HepG2 (cell line): ENCODE measurements at regions not wholly inside any gene's neighbourhood (a gene's known extent, or its start where the extent isn't known, plus 50 kb on each side); places are given as distances from the start of the nearest gene placed in this dataset.

Source experiments
- ATAC-seq: fragments of 200-7000 bp; cut with Tn5 transposase; 3 replicates; pipeline ENCODE4 v1.9.1; 2020; ENCODE audit warnings: mild to moderate bottlenecking, moderate library complexity
- BruUV-seq: library from RNA; stranded (reverse); fragments of 400-500 nt; replicated peaks from 2 replicates; lab custom pipeline; 2021; lab: Mats Ljungman, UMichigan
- CTCF ChIA-PET: fragments of 300-600 bp; formaldehyde crosslinking; extraction: SDS; loops from one replicate; lab custom pipeline; 2021; ENCODE audit warnings: low total read pairs, inconsistent platforms, low intra/inter-chr PET ratio; lab: Yijun Ruan, JAX
- POLR2A ChIA-PET: fragments of 350-600 bp; sonication (Branson Sonifier 250); formaldehyde crosslinking; loops from one replicate; lab custom pipeline; 2020; ENCODE audit warnings: antibody characterized with exemption, inconsistent platforms; lab: Yijun Ruan, JAX
- DNase-seq: peaks from one replicate; pipeline ENCODE4 v3.0.0-alpha.2; 2015; ENCODE audit warnings: low spot score
- FAIRE-seq: peaks from 3 replicates; lab custom pipeline; 2011; peaks lifted over from hg19 to GRCh38; lab: Jason Lieb, UNC
- H2AFZ ChIP-seq: one replicate; pipeline ENCODE4 v1.6.1; 2011; ENCODE audit warnings: low read length, inconsistent platforms
- H3K27ac ChIP-seq: fragments of 300-600 bp; 3 replicates; pipeline ENCODE4 v1.8.0; 2011; ENCODE audit warnings: mixed run types, mild to moderate bottlenecking, mixed read lengths, low read length, inconsistent platforms; ENCODE audit not compliant: insufficient read depth; ENCODE audit errors: extremely low read length
- H3K27me3 ChIP-seq, 2 experiments: fragments of 200-600 bp in 1 of 2; 2 replicates in 1 of 2; 3 replicates in 1 of 2; pipeline versions ENCODE4 v1.6.0 to v1.8.0; 2011; ENCODE audit warnings: low read length in 2 of 2, mild to moderate bottlenecking in 2 of 2, moderate library complexity in 2 of 2, inconsistent platforms in 1 of 2; ENCODE audit not compliant: insufficient read depth in 2 of 2, control insufficient read depth in 1 of 2
- H3K36me3 ChIP-seq, 2 experiments: fragments of 200-600 bp in 1 of 2; replicated peaks in 1 of 2; 2 replicates in 1 of 2; 3 replicates in 1 of 2; pipeline versions ENCODE4 v1.5.1 to v1.8.0; 2011; ENCODE audit warnings: low read length in 2 of 2, inconsistent platforms in 1 of 2; ENCODE audit not compliant: insufficient read depth in 2 of 2, control insufficient read depth in 1 of 2
- H3K4me1 ChIP-seq: 2 replicates; pipeline ENCODE4 v1.5.1; 2012; ENCODE audit warnings: low read length, inconsistent platforms; ENCODE audit not compliant: insufficient read depth
- H3K4me2 ChIP-seq: 2 replicates; pipeline ENCODE4 v1.6.0; 2011; ENCODE audit warnings: low read depth, low read length, inconsistent platforms
- H3K4me3 ChIP-seq, 3 experiments: fragments of 200-600 bp in 1 of 3; sonication (generic), shearing (Covaris generic) in 1 of 3; replicated peaks in 1 of 3; 2 replicates each; pipeline ENCODE4 v1.5.1; 2011 to 2016; ENCODE audit warnings: low read length in 3 of 3, inconsistent platforms in 2 of 3, low read depth in 2 of 3, mild to moderate bottlenecking in 2 of 3, control low read depth in 1 of 3, mixed read lengths in 1 of 3; ENCODE audit not compliant: insufficient read depth in 1 of 3
- H3K79me2 ChIP-seq: one replicate; pipeline ENCODE4 v1.6.1; 2011; ENCODE audit warnings: low read length, inconsistent platforms; ENCODE audit not compliant: insufficient read depth
- H3K9ac ChIP-seq: 2 replicates; pipeline ENCODE4 v1.6.0; 2011; ENCODE audit warnings: mild to moderate bottlenecking, low read depth, low read length, inconsistent platforms; ENCODE audit not compliant: insufficient read depth
- H3K9me3 ChIP-seq: 2 replicates; pipeline ENCODE4 v1.5.1; 2012; ENCODE audit warnings: mild to moderate bottlenecking, low read length
- H4K20me1 ChIP-seq: 2 replicates; pipeline ENCODE4 v1.6.0; 2011; ENCODE audit warnings: inconsistent platforms, mild to moderate bottlenecking, low read length, moderate library complexity; ENCODE audit not compliant: insufficient read depth
- EEA1 ChIP-seq: sonication (generic); formaldehyde crosslinking; IDR thresholded peaks from 2 replicates; pipeline ENCODE4 v1.5.1; 2020; ENCODE audit warnings: mild to moderate bottlenecking, missing genetic modification reagents, borderline replicate concordance
- IKZF1 ChIP-seq: fragments of 450-650 bp; IDR thresholded peaks from 2 replicates; pipeline ENCODE4 v1.7.1; 2016
- JDP2 ChIP-seq: sonication (generic); formaldehyde crosslinking; IDR thresholded peaks from 2 replicates; pipeline ENCODE4 v1.8.1; 2022; ENCODE audit warnings: missing genetic modification reagents, borderline replicate concordance
- MAFG ChIP-seq: sonication (generic); formaldehyde crosslinking; IDR thresholded peaks from 2 replicates; pipeline ENCODE4 v1.5.1; 2020; ENCODE audit warnings: mild to moderate bottlenecking, missing genetic modification reagents
- RERE ChIP-seq: IDR thresholded peaks from 2 replicates; pipeline ENCODE4 v1.6.1; 2016; ENCODE audit warnings: low read depth, missing genetic modification reagents, missing compliant biosample characterization
- TEAD2 ChIP-seq: sonication (generic); formaldehyde crosslinking; IDR thresholded peaks from 2 replicates; pipeline ENCODE4 v1.9.0; 2021; ENCODE audit warnings: missing genetic modification reagents
- TERF1 ChIP-seq: sonication (generic); formaldehyde crosslinking; IDR thresholded peaks from 2 replicates; pipeline ENCODE4 v1.8.0; 2022; ENCODE audit warnings: mild to moderate bottlenecking, missing genetic modification reagents, moderate library complexity
- TRIM22 ChIP-seq: fragments of 450-650 bp; IDR thresholded peaks from 2 replicates; pipeline ENCODE4 v1.6.1; 2017
- ZNF512 ChIP-seq: sonication (generic); formaldehyde crosslinking; IDR thresholded peaks from 2 replicates; pipeline ENCODE4 v1.4.0; 2020; ENCODE audit warnings: mild to moderate bottlenecking, missing genetic modification reagents
- WGBS: methylation state at CpG from one replicate; pipeline ENCODE4 v1.1.6; 2017; ENCODE audit warnings: low lambda C conversion rate; 5-methylcytosine and 5-hydroxymethylcytosine counted together
- in situ Hi-C: cut with HindIII; loops from 2 replicates; pipeline ENCODE4 v1.10.0; 2017; ENCODE audit warnings: low pct_unique_long_range_greater_than_20kb; ENCODE audit not compliant: extremely low pct_ligation_motif_present
- intact Hi-C: fragments of 100-400 bp; cut with micrococcal nuclease; formaldehyde crosslinking; loops from one replicate; pipeline ENCODE4 v1.10.0; 2022; ENCODE audit not compliant: unreplicated experiment

GRCh38 chr9:22817181-22817580 is 370.6 kb downstream of the DMRTA1 start:
- in situ Hi-C loops: no loop called here
- DNase-seq: no peak
- no TSS peak for BruUV-seq
- POLR2A ChIA-PET: no interaction called here
- Histone ChIP-seq H3K27me3 (no peaks in the 10 kb centered on the region), H3K4me2 (no peak overlapping the region), H3K9ac (no peak overlapping the region), H3K79me2 (no peaks in the 10 kb centered on the region), H3K4me3 (no peak overlapping the region), H3K36me3 (no peaks in the 10 kb centered on the region), H3K4me1 (no peaks in the 10 kb centered on the region), H3K27ac (no peak overlapping the region), H4K20me1 (no peaks in the 10 kb centered on the region), H2AFZ (no peak overlapping the region), H3K9me3 (peaks cover 68% of the 10 kb centered on the region)
- no peak for ATAC-seq
- CTCF ChIA-PET: no interaction called here
- intact Hi-C loops: no loop called here
- TF ChIP-seq IKZF1: no peak
- no peak for TF ChIP-seq JDP2 (CRISPR knock-in tag)
- TF ChIP-seq EEA1 (CRISPR knock-in tag): no peak
- no peak for FAIRE-seq

GRCh38 chr9:22829236-22829635 is 382.6 kb downstream of the DMRTA1 start:
- in situ Hi-C loops: no loop called here
- Histone ChIP-seq H3K9me3 (peaks cover 59% of the 10 kb centered on the region), H3K4me3 (no peak overlapping the region), H3K4me1 (no peaks in the 10 kb centered on the region), H3K4me2 (no peak overlapping the region), H3K27me3 (no peaks in the 10 kb centered on the region), H3K36me3 (no peaks in the 10 kb centered on the region), H3K27ac (no peak overlapping the region), H4K20me1 (no peaks in the 10 kb centered on the region), H3K79me2 (no peaks in the 10 kb centered on the region), H3K9ac (no peak overlapping the region), H2AFZ (no peak overlapping the region)
- WGBS: 0% methylated on average over 1 of the region's 1 CpG
- ChIA-PET CTCF (no interaction called here), POLR2A (no interaction called here)
- no peak for ATAC-seq
- intact Hi-C loops: no loop called here
- no peak for FAIRE-seq
- DNase-seq: no peak
- no TSS peak for BruUV-seq
- TF ChIP-seq ZNF512 (CRISPR knock-in tag) (no peak), RERE (CRISPR knock-in tag) (no peak), TERF1 (CRISPR knock-in tag) (no peak), TEAD2 (CRISPR knock-in tag) (no peak), TRIM22 (no peak), MAFG (no peak)
